ENCODE measurements at regions not wholly inside any gene's neighbourhood (a gene's known extent, or its start where the extent isn't known, plus 50 kb on each side); places are given as distances from the start of the nearest gene placed in this dataset.

DNA sequence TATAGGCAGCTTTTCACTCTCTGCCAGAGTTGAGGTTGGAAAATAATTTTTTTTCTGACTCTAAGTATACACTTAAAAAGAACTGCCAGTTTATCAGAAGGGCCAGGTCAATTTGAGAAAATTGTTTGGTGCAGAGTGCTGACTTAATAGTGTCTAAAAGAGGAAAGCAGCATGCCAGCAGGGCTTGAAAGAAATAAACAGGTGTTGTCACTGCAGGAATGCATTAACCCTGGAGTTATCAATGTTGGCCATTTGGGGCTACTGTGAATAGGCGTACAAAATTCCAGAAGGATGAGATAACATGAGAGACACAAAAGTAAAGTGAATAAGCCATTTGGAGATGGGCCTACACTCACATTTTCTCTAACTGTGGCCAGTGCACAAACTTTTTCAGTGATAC, 220.6 kb upstream of the PLD5 start:
- Histone ChIP-seq H4K20me1 (replicated peaks; ENCODE audit: control insufficient read depth, insufficient read depth, low read length) (no peaks in the 10 kb centered on the region), H3K4me1 (replicated peaks in 1 of 2; ENCODE audit: control insufficient read depth in 2 of 2, insufficient read depth in 2 of 2, low read length in 2 of 2) (no peaks in the 10 kb centered on the region), H3K27ac (ENCODE audit: extremely low read depth, low read depth, low read length) (no peak overlapping the region), H3K4me2 (ENCODE audit: insufficient read depth, low read length) (no peak overlapping the region), H3K79me2 (ENCODE audit: control insufficient read depth, insufficient read depth, low read length) (no peaks in the 10 kb centered on the region), H3K9me1 (ENCODE audit: control insufficient read depth, insufficient read depth, low read length) (no peaks in the 10 kb centered on the region), H3K4me3 (no peak overlapping the region), H3K9me3 (replicated peaks; ENCODE audit: control insufficient read depth, insufficient read depth, low read depth, low read length) (peaks cover 2% of the 10 kb centered on the region; the same call in 1 of the 2 replicates), H3K9ac (ENCODE audit: insufficient read depth in 1 of 2, low read depth in 2 of 2, low read length in 2 of 2) (no peak overlapping the region), H3K27me3 (ENCODE audit: control insufficient read depth in 2 of 2, insufficient read depth in 2 of 2, low read length in 2 of 2) (no peaks in the 10 kb centered on the region), H2AFZ (ENCODE audit: low read depth, low read length) (no peak overlapping the region), H3K36me3 (ENCODE audit: control insufficient read depth, insufficient read depth, low read length) (no peaks in the 10 kb centered on the region)
- POLR2A ChIA-PET, result no interaction called here
- no peak for TF ChIP-seq ZNF436 (CRISPR knock-in tag; IDR thresholded peaks at IDR 0.05)
- TF ChIP-seq MTA3 (IDR thresholded peaks at IDR 0.05; ENCODE audit: borderline replicate concordance), result no peak
- no peak for TF ChIP-seq SMAD2 (IDR thresholded peaks at IDR 0.05; ENCODE audit: low read depth, low read length)
- TF ChIP-seq SRSF9 (IDR thresholded peaks at IDR 0.05; ENCODE audit: borderline replicate concordance, low read depth, low read length), result no peak
- BruUV-seq (replicated peaks), result no TSS peak
- intact Hi-C loops (cut with micrococcal nuclease), result no loop called here
- CTCF ChIA-PET (ENCODE audit: low intra/inter-chr PET ratio), result no interaction called here
- DNase-seq (ENCODE audit: extremely low read depth in 1 of 4, low spot score in 3 of 4), result no peak
- ATAC-seq, result no peak
- in situ Hi-C loops (cut with MboI), result no loop called here
- 0% methylated on average over 1 of the region's 1 CpG for WGBS (ENCODE audit: insufficient coverage, low coverage, missing lambda C conversion rate)
- FAIRE-seq, result no peak

DNA sequence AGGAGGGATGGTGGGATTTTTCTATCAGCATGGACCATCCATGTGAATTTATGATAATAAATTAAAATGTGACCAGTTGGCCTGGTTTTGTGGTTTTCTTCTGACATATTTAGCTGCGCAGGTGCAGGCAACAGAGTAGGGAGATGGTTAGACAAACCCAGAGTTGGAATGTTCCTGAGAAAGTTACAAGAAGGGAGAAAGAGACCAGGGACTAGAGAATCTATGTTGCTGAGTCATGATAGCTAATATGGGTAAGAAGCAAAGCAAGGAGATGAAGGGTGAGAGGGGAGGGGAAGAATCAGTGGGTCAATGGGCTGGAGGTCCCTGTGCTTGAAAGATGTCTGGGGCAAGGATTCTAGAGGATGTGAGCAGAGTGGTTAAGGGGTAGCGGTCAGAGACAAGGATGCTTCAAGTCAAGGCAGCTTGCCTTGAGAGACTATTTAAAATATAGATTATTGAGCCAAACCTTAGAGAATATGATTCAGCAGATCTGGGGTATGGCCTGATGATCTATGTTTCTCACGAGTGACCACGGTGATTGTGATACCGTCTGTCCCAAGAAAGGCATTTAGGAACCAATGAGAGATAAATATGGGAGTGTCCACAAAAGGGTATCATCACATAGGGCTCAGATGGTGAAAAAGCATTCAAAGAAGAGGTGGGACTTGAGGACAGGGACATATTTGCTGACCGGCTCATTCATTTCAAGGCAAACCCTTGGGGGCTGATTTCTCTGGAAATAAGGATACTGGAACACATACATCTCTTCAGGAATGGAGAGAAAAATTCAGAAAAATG, 219.7 kb upstream of the PLD5 start:
- H4K20me1 ChIP-seq (replicated peaks; ENCODE audit: control insufficient read depth, insufficient read depth, low read length), result no peaks in the 10 kb centered on the region
- H2AFZ ChIP-seq (ENCODE audit: low read depth, low read length), result no peak overlapping the region
- H3K4me3 ChIP-seq, result no peak overlapping the region
- H3K4me2 ChIP-seq (ENCODE audit: insufficient read depth, low read length), result no peak overlapping the region
- H3K27me3 ChIP-seq (ENCODE audit: control insufficient read depth in 2 of 2, insufficient read depth in 2 of 2, low read length in 2 of 2), result no peaks in the 10 kb centered on the region
- 0% methylated on average over 6 of the region's 6 CpGs for WGBS (ENCODE audit: insufficient coverage, low coverage, missing lambda C conversion rate)
- no peak for ATAC-seq
- TF ChIP-seq MAFG (tag; conservative IDR thresholded peaks at IDR 0.05) (peak; percentile 25; the same call in 1 of the 2 replicates), SRSF3 (IDR thresholded peaks at IDR 0.05; ENCODE audit: insufficient read depth, low read length) (no peak)
- intact Hi-C loops (cut with micrococcal nuclease) (no loop called here), in situ Hi-C loops (cut with MboI) (no loop called here)
- POLR2A ChIA-PET, result no interaction called here
- no peaks in the 10 kb centered on the region for H3K4me1 ChIP-seq (replicated peaks in 1 of 2; ENCODE audit: control insufficient read depth in 2 of 2, insufficient read depth in 2 of 2, low read length in 2 of 2)
- DNase-seq (ENCODE audit: extremely low read depth in 1 of 4, low spot score in 3 of 4), result no peak
- H3K27ac ChIP-seq (ENCODE audit: extremely low read depth, low read depth, low read length), result no peak overlapping the region
- FAIRE-seq, result no peak
- CTCF ChIA-PET (ENCODE audit: low intra/inter-chr PET ratio), result no interaction called here
- no peak overlapping the region for H3K9ac ChIP-seq (ENCODE audit: insufficient read depth in 1 of 2, low read depth in 2 of 2, low read length in 2 of 2)
- no peaks in the 10 kb centered on the region for H3K79me2 ChIP-seq (ENCODE audit: control insufficient read depth, insufficient read depth, low read length)
- H3K36me3 ChIP-seq (ENCODE audit: control insufficient read depth, insufficient read depth, low read length), result no peaks in the 10 kb centered on the region
- peaks cover 2% of the 10 kb centered on the region; the same call in 1 of the 2 replicates for H3K9me3 ChIP-seq (replicated peaks; ENCODE audit: control insufficient read depth, insufficient read depth, low read depth, low read length)
- H3K9me1 ChIP-seq (ENCODE audit: control insufficient read depth, insufficient read depth, low read length), result no peaks in the 10 kb centered on the region
- no TSS peak for BruUV-seq (replicated peaks)

All from K562 (cell line).